ENCODE measurements at regions not wholly inside any gene's neighbourhood (a gene's known extent, or its start where the extent isn't known, plus 50 kb on each side); places are given as distances from the start of the nearest gene placed in this dataset.

GRCh38 chr15:97199393-97200051 is 761.0 kb upstream of the ARRDC4 start:
- TF ChIP-seq CTCF (IDR thresholded peaks at IDR 0.05): no peak
- TF ChIP-seq POLR2A (IDR thresholded peaks at IDR 0.05): no peak

All from prostate gland (tissue), 2 donors.